ENCODE measurements at regions not wholly inside any gene's neighbourhood (a gene's known extent, or its start where the extent isn't known, plus 50 kb on each side); places are given as distances from the start of the nearest gene placed in this dataset.

DNA sequence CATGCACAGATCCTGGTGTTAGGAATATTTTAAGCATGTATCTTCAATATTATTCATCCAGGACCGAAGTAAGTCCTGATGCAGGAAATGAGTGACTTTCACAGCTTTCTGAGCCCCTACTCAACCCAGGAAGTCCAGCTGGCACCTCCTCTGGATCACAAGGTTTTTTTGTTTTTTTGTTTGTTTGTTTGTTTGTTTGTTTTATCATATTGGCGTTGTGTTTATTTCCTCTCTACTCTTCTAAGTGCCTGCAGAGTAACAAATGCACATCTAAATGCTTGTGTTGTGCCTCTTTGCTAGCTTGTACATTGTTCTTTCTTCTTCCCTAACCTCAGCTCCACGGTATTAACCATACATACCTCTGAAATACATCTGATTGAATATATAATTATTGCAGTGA is 594.3 kb upstream of the ADGRB3 start:
- TF ChIP-seq, protein P1, sequence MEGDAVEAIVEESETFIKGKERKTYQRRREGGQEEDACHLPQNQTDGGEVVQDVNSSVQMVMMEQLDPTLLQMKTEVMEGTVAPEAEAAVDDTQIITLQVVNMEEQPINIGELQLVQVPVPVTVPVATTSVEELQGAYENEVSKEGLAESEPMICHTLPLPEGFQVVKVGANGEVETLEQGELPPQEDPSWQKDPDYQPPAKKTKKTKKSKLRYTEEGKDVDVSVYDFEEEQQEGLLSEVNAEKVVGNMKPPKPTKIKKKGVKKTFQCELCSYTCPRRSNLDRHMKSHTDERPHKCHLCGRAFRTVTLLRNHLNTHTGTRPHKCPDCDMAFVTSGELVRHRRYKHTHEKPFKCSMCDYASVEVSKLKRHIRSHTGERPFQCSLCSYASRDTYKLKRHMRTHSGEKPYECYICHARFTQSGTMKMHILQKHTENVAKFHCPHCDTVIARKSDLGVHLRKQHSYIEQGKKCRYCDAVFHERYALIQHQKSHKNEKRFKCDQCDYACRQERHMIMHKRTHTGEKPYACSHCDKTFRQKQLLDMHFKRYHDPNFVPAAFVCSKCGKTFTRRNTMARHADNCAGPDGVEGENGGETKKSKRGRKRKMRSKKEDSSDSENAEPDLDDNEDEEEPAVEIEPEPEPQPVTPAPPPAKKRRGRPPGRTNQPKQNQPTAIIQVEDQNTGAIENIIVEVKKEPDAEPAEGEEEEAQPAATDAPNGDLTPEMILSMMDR (IDR thresholded peaks at IDR 0.05; ENCODE audit: low read length, missing control alignments), result no peak
- H3K4me3 ChIP-seq (replicated peaks; ENCODE audit: low read depth, low read length), result peak overlapping the region; percentile 39
- DNase-seq (ENCODE audit: low read depth), result no peak

DNA sequence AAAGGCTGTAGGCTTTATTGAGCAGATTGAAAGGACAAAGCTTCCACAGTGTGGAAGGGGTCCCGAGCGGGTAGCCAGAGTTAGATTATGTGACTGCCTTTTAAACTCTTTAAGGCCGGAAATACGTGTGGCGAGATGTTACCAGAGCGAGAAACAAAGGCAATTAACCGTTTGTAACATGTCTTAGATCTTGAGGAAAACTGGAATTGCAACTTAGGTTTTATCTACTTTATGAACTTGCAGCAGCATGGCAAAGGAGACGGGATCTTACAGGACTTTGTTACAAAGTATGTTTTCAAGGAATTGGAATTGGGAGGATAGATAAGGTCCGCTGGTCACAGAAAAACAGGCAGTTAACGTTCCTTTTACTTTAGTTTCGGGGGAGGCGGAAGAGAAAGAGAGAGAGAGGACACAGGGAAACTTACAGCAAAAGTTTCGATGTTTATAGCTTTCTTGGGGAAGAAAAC is 594.7 kb upstream of the ADGRB3 start:
- DNase-seq (ENCODE audit: low read depth), result peak; percentile 8
- H3K4me3 ChIP-seq (replicated peaks; ENCODE audit: low read depth, low read length), result peak overlapping the region; percentile 39
- TF ChIP-seq, protein P1 (IDR thresholded peaks at IDR 0.05; ENCODE audit: low read length, missing control alignments), result no peak

DNA sequence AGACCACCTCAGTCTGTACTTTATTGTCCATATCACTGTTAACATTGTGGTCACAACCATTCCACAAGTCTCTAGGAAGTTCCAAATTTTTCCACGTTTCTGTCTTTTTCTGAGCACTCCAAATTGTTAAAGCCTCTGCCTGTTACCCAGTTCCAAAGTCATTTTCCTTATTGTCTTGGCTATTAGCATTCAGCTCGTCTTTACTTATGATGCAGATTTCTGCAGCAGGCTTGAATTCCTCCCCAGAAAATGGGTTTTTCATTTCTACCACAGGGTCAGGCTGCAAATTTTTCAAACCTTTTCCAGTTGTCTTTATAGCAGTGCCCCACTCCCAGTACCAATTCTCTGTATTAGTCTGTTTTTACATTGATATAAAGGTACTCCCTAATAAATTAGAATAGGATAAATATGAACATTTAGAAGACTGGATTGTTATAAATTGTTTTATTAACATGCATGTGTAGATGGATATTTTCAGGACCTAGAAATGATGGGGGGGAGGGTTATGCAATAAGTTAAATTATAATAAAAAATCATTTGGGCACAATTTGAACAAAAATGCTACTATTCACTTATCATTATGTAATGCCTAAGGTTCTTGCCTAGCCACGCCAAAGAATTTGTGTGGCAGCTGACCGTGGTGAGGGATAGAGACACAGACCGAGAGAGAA is 595.3 kb upstream of the ADGRB3 start:
- TF ChIP-seq, protein P1 (IDR thresholded peaks at IDR 0.05; ENCODE audit: low read length, missing control alignments), result no peak
- peak overlapping the region; percentile 39 for H3K4me3 ChIP-seq (replicated peaks; ENCODE audit: low read depth, low read length)
- peak; percentile 22 for DNase-seq (ENCODE audit: low read depth)

DNA sequence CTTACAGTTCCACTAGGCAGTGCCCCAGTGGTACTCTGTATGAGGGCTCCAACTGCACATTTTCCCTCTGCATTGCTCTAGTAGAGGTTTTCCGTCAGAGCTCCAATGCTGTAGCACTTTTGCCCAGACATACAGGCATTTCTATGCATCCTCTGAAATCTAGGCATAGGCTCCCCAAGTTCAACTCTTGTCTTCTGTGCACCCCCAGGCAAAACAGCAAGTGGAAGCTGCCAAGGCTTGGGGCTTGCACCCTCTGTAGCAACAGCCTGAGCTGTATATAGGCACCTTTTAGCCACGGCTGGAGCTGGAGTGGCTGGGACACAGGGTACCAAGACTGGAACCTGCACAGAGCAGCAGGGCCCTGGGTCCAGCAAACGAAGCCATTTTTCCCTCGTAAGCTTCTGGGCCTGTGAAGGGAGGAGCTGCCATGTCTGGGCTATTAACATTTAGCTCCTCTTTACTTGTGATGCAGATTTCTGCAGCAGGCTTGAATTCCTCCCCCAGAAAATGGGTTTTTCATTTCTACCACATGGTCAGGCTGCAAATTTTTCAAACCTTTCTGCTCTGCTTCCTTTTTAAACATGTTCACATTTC is 596.2 kb upstream of the ADGRB3 start:
- no peak overlapping the region for H3K4me3 ChIP-seq (replicated peaks; ENCODE audit: low read depth, low read length)
- no peak for DNase-seq (ENCODE audit: low read depth)
- TF ChIP-seq, protein P1 (IDR thresholded peaks at IDR 0.05; ENCODE audit: low read length, missing control alignments), result no peak

DNA sequence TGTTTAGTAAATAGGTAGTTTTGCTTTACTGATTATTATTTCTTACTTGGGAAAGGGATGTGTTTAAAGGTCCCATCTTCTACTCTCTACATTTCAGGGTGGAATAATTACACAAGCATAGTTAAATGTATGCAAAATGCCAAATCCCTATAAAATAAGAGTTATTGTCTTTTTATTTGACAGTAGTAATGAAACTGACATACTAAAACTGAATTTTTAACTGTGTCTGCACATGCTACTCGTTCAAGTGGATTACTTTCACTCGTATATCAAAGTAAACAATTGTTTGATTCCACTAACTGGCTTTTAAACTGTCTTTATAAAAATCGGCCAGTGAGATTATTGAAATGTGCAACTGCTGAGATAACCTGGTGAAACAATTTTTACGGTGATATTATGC is 602.9 kb upstream of the ADGRB3 start:
- TF ChIP-seq, protein P1 (IDR thresholded peaks at IDR 0.05; ENCODE audit: low read length, missing control alignments), result no peak
- DNase-seq (ENCODE audit: low read depth), result no peak
- no peak overlapping the region for H3K4me3 ChIP-seq (replicated peaks; ENCODE audit: low read depth, low read length)

DNA sequence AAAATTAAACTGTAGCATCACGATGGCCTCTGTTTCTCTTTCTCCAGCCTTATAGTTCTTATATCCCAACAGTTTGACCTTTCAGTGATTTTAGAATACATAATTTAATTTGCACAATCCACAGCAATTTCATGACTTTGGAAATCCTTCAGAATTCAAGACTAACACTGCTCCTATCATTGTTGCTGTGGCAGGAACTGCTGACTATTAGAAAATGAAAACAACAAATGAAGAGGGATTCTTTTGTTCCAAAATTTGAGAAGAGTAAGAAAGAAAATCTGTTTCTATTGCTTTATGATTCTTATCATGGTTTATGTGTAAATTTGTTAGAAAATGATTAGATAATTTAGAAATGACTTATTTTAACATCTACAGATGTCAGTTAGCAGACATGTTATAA is 604.0 kb upstream of the ADGRB3 start:
- DNase-seq (ENCODE audit: low read depth), result no peak
- H3K4me3 ChIP-seq (replicated peaks; ENCODE audit: low read depth, low read length), result no peak overlapping the region
- TF ChIP-seq, protein P1 (IDR thresholded peaks at IDR 0.05; ENCODE audit: low read length, missing control alignments), result no peak

DNA sequence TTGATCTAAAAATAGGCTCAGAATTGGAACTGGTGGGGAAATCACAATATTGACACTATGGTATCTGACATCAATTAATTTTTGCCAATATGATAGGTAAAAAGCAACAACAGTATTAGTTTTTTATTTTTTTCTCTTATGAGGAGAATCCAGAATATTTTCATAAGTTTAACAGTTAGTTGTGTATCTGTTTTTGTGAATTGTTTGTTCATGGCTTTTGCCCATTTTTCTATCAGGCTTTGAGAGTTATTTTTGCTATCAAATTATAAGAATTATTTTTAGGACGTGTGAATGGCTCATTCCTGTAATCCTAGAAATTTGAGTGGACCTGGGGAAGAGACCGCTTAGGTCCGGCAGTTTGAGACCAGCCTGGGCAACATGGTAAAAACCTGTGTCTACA is 608.6 kb upstream of the ADGRB3 start:
- no peak overlapping the region for H3K4me3 ChIP-seq (replicated peaks; ENCODE audit: low read depth, low read length)
- DNase-seq (ENCODE audit: low read depth), result no peak
- TF ChIP-seq, protein P1 (IDR thresholded peaks at IDR 0.05; ENCODE audit: low read length, missing control alignments), result no peak

Measured in fibroblast of pulmonary artery (primary cell).